IMR-90 (cell line): ENCODE measurements at regions not wholly inside any gene's neighbourhood (a gene's known extent, or its start where the extent isn't known, plus 50 kb on each side); places are given as distances from the start of the nearest gene placed in this dataset.

Experiments used
- MXI1 ChIP-seq: IDR thresholded peaks from 2 replicates; pipeline ENCODE4 v1.6.1; 2012; ENCODE audit warnings: low read depth, mild to moderate bottlenecking, low read length, moderate library complexity, borderline replicate concordance
- POLR2A ChIP-seq: IDR thresholded peaks from 2 replicates; pipeline ENCODE4 v1.6.1; 2012; ENCODE audit warnings: mild to moderate bottlenecking, low read depth, low read length
- RAD21 ChIP-seq: IDR thresholded peaks from 2 replicates; pipeline ENCODE4 v1.6.1; 2012; ENCODE audit warnings: low read length, improper control_type of control experiment
- RCOR1 ChIP-seq: IDR thresholded peaks from 2 replicates; pipeline ENCODE4 v1.6.1; 2012; ENCODE audit warnings: mild to moderate bottlenecking, low read length, improper control_type of control experiment; ENCODE audit not compliant: insufficient replicate concordance
- TF ChIP-seq, protein P1 (sequence below): conservative IDR thresholded peaks from 2 replicates; pipeline ENCODE4 v1.5.1; 2012; ENCODE audit warnings: mild to moderate bottlenecking, low read depth, low read length, improper control_type of control experiment
- TF ChIP-seq, protein P2 (sequence below): fragments of 150-350 bp; IDR thresholded peaks from 2 replicates; pipeline ENCODE4 v1.6.1; 2016; ENCODE audit warnings: low read depth, mild to moderate bottlenecking, low read length, moderate library complexity, borderline replicate concordance

DNA sequence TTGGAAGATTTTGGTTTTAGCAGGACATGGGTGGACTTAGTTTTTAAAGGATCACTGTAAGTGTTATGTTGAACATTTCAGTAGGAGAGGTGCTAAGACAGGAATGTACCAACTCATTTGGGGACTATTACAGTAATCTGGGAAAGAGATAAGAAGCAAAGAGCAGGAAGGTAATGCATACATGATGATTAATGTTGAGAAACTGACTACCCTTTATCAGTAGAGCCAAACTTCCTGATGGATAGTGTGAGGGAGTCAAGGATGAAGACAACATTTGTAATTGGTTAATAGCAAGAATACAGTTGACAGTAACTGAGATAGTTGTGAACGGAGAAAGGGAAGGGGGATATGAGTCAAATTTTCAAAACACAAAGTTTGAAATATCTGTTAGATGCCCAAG, 421.9 kb upstream of the PRR20A start:
- TF ChIP-seq POLR2A (no peak), RAD21 (no peak), RCOR1 (no peak), MXI1 (no peak)
- TF ChIP-seq, protein P1, sequence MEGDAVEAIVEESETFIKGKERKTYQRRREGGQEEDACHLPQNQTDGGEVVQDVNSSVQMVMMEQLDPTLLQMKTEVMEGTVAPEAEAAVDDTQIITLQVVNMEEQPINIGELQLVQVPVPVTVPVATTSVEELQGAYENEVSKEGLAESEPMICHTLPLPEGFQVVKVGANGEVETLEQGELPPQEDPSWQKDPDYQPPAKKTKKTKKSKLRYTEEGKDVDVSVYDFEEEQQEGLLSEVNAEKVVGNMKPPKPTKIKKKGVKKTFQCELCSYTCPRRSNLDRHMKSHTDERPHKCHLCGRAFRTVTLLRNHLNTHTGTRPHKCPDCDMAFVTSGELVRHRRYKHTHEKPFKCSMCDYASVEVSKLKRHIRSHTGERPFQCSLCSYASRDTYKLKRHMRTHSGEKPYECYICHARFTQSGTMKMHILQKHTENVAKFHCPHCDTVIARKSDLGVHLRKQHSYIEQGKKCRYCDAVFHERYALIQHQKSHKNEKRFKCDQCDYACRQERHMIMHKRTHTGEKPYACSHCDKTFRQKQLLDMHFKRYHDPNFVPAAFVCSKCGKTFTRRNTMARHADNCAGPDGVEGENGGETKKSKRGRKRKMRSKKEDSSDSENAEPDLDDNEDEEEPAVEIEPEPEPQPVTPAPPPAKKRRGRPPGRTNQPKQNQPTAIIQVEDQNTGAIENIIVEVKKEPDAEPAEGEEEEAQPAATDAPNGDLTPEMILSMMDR = no peak
- TF ChIP-seq, protein P2, sequence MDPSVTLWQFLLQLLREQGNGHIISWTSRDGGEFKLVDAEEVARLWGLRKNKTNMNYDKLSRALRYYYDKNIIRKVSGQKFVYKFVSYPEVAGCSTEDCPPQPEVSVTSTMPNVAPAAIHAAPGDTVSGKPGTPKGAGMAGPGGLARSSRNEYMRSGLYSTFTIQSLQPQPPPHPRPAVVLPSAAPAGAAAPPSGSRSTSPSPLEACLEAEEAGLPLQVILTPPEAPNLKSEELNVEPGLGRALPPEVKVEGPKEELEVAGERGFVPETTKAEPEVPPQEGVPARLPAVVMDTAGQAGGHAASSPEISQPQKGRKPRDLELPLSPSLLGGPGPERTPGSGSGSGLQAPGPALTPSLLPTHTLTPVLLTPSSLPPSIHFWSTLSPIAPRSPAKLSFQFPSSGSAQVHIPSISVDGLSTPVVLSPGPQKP = no peak
